HCT116 (cell line): ENCODE measurements at regions not wholly inside any gene's neighbourhood (a gene's known extent, or its start where the extent isn't known, plus 50 kb on each side); places are given as distances from the start of the nearest gene placed in this dataset.

Experiments
- ATAC-seq: fragments of 200-7000 bp; cut with Tn5 transposase; 2 replicates; pipeline ENCODE4 v1.9.1; 2020; ENCODE audit warnings: mild to moderate bottlenecking, moderate library complexity
- BruUV-seq: library from RNA; stranded (reverse); fragments of 400-500 nt; replicated peaks from 2 replicates; lab custom pipeline; 2021; lab: Mats Ljungman, UMichigan
- CTCF ChIA-PET: fragments of 300-600 bp; sonication (Branson Sonifier 250); formaldehyde crosslinking; loops from one replicate; lab custom pipeline; 2021; ENCODE audit warnings: antibody characterized with exemption; lab: Charles Lee
- POLR2A ChIA-PET: fragments of 300-600, 350-600 bp; sonication (Branson Sonifier 250); formaldehyde crosslinking; loops from one replicate; lab custom pipeline; 2021; ENCODE audit warnings: antibody characterized with exemption; lab: Charles Lee
- RAD21 ChIA-PET, 2 experiments: fragments of 300-600 bp; sonication (Branson Sonifier 250); formaldehyde crosslinking; loops; one replicate each; lab custom pipeline; 2023; ENCODE audit warnings: low total read pairs in 2 of 2; ENCODE audit not compliant: uncharacterized antibody in 2 of 2, unreplicated experiment in 2 of 2, low non-redundant PET in 1 of 2; lab: Charles Lee
- DNase-seq: peaks from one replicate; pipeline ENCODE4 v3.0.0-alpha.2; 2010; ENCODE audit warnings: low read depth, low spot score
- H2AFZ ChIP-seq: fragments of 200-600 bp; shearing (Covaris generic), sonication (generic); 2 replicates; pipeline ENCODE4 v1.6.1; 2017; ENCODE audit warnings: low read depth, mixed run types, mixed read lengths, antibody characterized with exemption, low read length; ENCODE audit not compliant: poor library complexity, severe bottlenecking
- H3K27ac ChIP-seq: 2 replicates; pipeline ENCODE4 v1.5.1; 2012; ENCODE audit warnings: low read depth, low read length
- H3K27me3 ChIP-seq: fragments of 200-600 bp; sonication (generic); 2 replicates; pipeline ENCODE4 v1.6.1; 2016; ENCODE audit warnings: mixed run types, low read length, mixed read lengths; ENCODE audit not compliant: insufficient read depth
- H3K36me3 ChIP-seq, 2 experiments: fragments of 200-500 bp in 1 of 2; fragments of 200-600 bp in 1 of 2; sonication (Bioruptor generic) in 1 of 2; sonication (generic) in 1 of 2; 2 replicates each; pipeline versions ENCODE4 v1.5.1 to v1.6.1; 2014 to 2016; ENCODE audit warnings: low read length in 2 of 2, inconsistent platforms in 1 of 2, mixed read lengths in 1 of 2, mixed run types in 1 of 2; ENCODE audit not compliant: insufficient read depth in 2 of 2, control insufficient read depth in 1 of 2
- H3K4me1 ChIP-seq, 2 experiments: fragments of 200-600 bp in 1 of 2; sonication (generic) in 1 of 2; 2 replicates each; pipeline versions ENCODE4 v1.5.1 to v1.6.1; 2012 to 2017; ENCODE audit warnings: low read length in 2 of 2, inconsistent platforms in 1 of 2, mild to moderate bottlenecking in 1 of 2, mixed read lengths in 1 of 2, mixed run types in 1 of 2, moderate library complexity in 1 of 2; ENCODE audit not compliant: insufficient read depth in 2 of 2, control insufficient read depth in 1 of 2
- H3K4me2 ChIP-seq: fragments of 200-600 bp; sonication (generic); 2 replicates; pipeline ENCODE4 v1.6.1; 2017; ENCODE audit warnings: mixed run types, low read length, mixed read lengths
- H3K4me3 ChIP-seq, 2 experiments: fragments of 200-600 bp in 1 of 2; sonication (generic) in 1 of 2; replicated peaks in 1 of 2; 2 replicates each; pipeline ENCODE4 v1.5.1; 2011 to 2016; ENCODE audit warnings: low read length in 2 of 2, control low read depth in 1 of 2, low read depth in 1 of 2, mild to moderate bottlenecking in 1 of 2, mixed read lengths in 1 of 2, mixed run types in 1 of 2
- H3K79me2 ChIP-seq: fragments of 200-600 bp; sonication (generic); 2 replicates; pipeline ENCODE4 v1.6.1; 2017; ENCODE audit warnings: mild to moderate bottlenecking, mixed run types, low read length, moderate library complexity, mixed read lengths; ENCODE audit not compliant: insufficient read depth
- H3K9ac ChIP-seq: fragments of 200-600 bp; sonication (generic); 2 replicates; pipeline ENCODE4 v1.6.1; 2016; ENCODE audit warnings: low read length, mixed read lengths
- H3K9me2 ChIP-seq: fragments of 200-600 bp; sonication (generic), shearing (Covaris generic); 2 replicates; pipeline ENCODE4 v1.6.1; 2017; ENCODE audit warnings: mixed run types, mild to moderate bottlenecking, moderate library complexity; ENCODE audit not compliant: insufficient read depth
- H3K9me3 ChIP-seq, 2 experiments: fragments of 200-500 bp in 1 of 2; fragments of 200-600 bp in 1 of 2; sonication (Bioruptor generic) in 1 of 2; sonication (generic) in 1 of 2; 2 replicates each; pipeline ENCODE4 v1.6.1; 2014 to 2017; ENCODE audit warnings: low read length in 2 of 2, mixed read lengths in 2 of 2, inconsistent platforms in 1 of 2, low read depth in 1 of 2, mild to moderate bottlenecking in 1 of 2, mixed run types in 1 of 2, moderate library complexity in 1 of 2; ENCODE audit not compliant: control insufficient read depth in 1 of 2, insufficient read depth in 1 of 2
- H4K20me1 ChIP-seq: fragments of 200-600 bp; sonication (generic), shearing (Covaris generic); 2 replicates; pipeline ENCODE4 v1.6.1; 2017; ENCODE audit warnings: mixed run types, mild to moderate bottlenecking, moderate library complexity; ENCODE audit not compliant: insufficient read depth
- ATF3 ChIP-seq: IDR thresholded peaks from 2 replicates; pipeline ENCODE4 v1.6.1; 2012
- CEBPB ChIP-seq: IDR thresholded peaks from 2 replicates; pipeline ENCODE4 v1.6.1; 2012; ENCODE audit warnings: low read depth
- EGR1 ChIP-seq: IDR thresholded peaks from 2 replicates; pipeline ENCODE4 v1.6.1; 2012; ENCODE audit warnings: low read depth
- ELF1 ChIP-seq: IDR thresholded peaks from 2 replicates; pipeline ENCODE4 v1.6.1; 2012; ENCODE audit warnings: low read depth, borderline replicate concordance
- EZH2phosphoT487 ChIP-seq: fragments of 200-600 bp; IDR thresholded peaks from 2 replicates; pipeline ENCODE4 v1.6.1; 2018; ENCODE audit warnings: antibody characterized with exemption, borderline replicate concordance
- JUND ChIP-seq: IDR thresholded peaks from 2 replicates; pipeline ENCODE4 v1.6.1; 2012
- POLR2A ChIP-seq: IDR thresholded peaks from 2 replicates; pipeline ENCODE4 v1.7.0; 2011; ENCODE audit warnings: borderline replicate concordance; ENCODE audit not compliant: insufficient read depth, insufficient read length; ENCODE audit errors: extremely low read depth
- POLR2AphosphoS5 ChIP-seq: IDR thresholded peaks from 2 replicates; pipeline ENCODE4 v1.6.1; 2011; ENCODE audit warnings: mild to moderate bottlenecking, low read depth, low read length, moderate library complexity
- SIN3A ChIP-seq: IDR thresholded peaks from 2 replicates; pipeline ENCODE4 v1.6.1; 2012; ENCODE audit warnings: low read depth
- SP1 ChIP-seq: IDR thresholded peaks from 2 replicates; pipeline ENCODE4 v1.6.1; 2012; ENCODE audit warnings: low read depth
- SRF ChIP-seq: IDR thresholded peaks from 2 replicates; pipeline ENCODE4 v1.6.1; 2012; ENCODE audit warnings: low read depth
- TCF7L2 ChIP-seq: IDR thresholded peaks from 2 replicates; pipeline ENCODE4 v1.7.0; 2011; ENCODE audit warnings: borderline replicate concordance, inconsistent platforms; ENCODE audit not compliant: insufficient read depth, insufficient read length; ENCODE audit errors: extremely low read depth
- YY1 ChIP-seq: IDR thresholded peaks from 2 replicates; pipeline ENCODE4 v1.6.1; 2011; ENCODE audit warnings: low read length, low read depth, moderate library complexity, mild to moderate bottlenecking; ENCODE audit not compliant: insufficient replicate concordance; ENCODE audit errors: extremely low read depth
- ZFX ChIP-seq: fragments of 450-650 bp; IDR thresholded peaks from 2 replicates; pipeline ENCODE4 v1.6.1; 2017
- ZNF274 ChIP-seq: fragments of 200-500 bp; sonication (Bioruptor generic); IDR thresholded peaks from 2 replicates; pipeline ENCODE4 v1.6.1; 2014; ENCODE audit warnings: mild to moderate bottlenecking, low read depth, low read length, inconsistent platforms
- intact Hi-C: fragments of 100-400 bp; cut with micrococcal nuclease; formaldehyde crosslinking; loops from 2 replicates; pipeline ENCODE4 v1.10.0; 2022
- TF ChIP-seq, protein P1 (sequence below): IDR thresholded peaks from 2 replicates; pipeline ENCODE4 v1.6.1; 2011; ENCODE audit warnings: mild to moderate bottlenecking, low read length, moderate library complexity; ENCODE audit not compliant: insufficient replicate concordance; ENCODE audit errors: extremely low read depth
- TF ChIP-seq, protein P2 (sequence below): IDR thresholded peaks from 2 replicates; pipeline ENCODE4 v1.6.1; 2012

- ChIA-PET POLR2A (no interaction called here), CTCF (interaction anchor here (0.7 kb wide), 1 partner anchor 23 kb away, joined by 4 read pairs; no protein-coding TSS in a partner anchor), RAD21 (no interaction called here)
- Histone ChIP-seq H3K4me1 (no peaks in the 10 kb centered on the region), H3K9ac (no peak overlapping the region), H4K20me1 (no peaks in the 10 kb centered on the region), H3K79me2 (no peaks in the 10 kb centered on the region), H3K4me3 (no peak overlapping the region), H3K27me3 (no peaks in the 10 kb centered on the region), H3K9me2 (no peaks in the 10 kb centered on the region), H2AFZ (no peak overlapping the region), H3K36me3 (no peaks in the 10 kb centered on the region), H3K4me2 (no peak overlapping the region), H3K27ac (no peak overlapping the region), H3K9me3 (no peaks in the 10 kb centered on the region)
- no TSS peak for BruUV-seq
- DNase-seq (no peak), ATAC-seq (no peak)
- intact Hi-C loops, result loop anchor here (5.0 kb wide), 1 partner anchor 404 kb away; no protein-coding TSS in a partner anchor
- TF ChIP-seq, protein P1, sequence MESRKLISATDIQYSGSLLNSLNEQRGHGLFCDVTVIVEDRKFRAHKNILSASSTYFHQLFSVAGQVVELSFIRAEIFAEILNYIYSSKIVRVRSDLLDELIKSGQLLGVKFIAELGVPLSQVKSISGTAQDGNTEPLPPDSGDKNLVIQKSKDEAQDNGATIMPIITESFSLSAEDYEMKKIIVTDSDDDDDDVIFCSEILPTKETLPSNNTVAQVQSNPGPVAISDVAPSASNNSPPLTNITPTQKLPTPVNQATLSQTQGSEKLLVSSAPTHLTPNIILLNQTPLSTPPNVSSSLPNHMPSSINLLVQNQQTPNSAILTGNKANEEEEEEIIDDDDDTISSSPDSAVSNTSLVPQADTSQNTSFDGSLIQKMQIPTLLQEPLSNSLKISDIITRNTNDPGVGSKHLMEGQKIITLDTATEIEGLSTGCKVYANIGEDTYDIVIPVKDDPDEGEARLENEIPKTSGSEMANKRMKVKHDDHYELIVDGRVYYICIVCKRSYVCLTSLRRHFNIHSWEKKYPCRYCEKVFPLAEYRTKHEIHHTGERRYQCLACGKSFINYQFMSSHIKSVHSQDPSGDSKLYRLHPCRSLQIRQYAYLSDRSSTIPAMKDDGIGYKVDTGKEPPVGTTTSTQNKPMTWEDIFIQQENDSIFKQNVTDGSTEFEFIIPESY, result no peak
- no peak for TF ChIP-seq POLR2A
- TF ChIP-seq EGR1, result no peak
- no peak for TF ChIP-seq YY1
- TF ChIP-seq SRF, result no peak
- no peak for TF ChIP-seq ZFX
Observed at GRCh38 chr15:95923792-95924191, 406.7 kb upstream of the NR2F2 start.

DNA sequence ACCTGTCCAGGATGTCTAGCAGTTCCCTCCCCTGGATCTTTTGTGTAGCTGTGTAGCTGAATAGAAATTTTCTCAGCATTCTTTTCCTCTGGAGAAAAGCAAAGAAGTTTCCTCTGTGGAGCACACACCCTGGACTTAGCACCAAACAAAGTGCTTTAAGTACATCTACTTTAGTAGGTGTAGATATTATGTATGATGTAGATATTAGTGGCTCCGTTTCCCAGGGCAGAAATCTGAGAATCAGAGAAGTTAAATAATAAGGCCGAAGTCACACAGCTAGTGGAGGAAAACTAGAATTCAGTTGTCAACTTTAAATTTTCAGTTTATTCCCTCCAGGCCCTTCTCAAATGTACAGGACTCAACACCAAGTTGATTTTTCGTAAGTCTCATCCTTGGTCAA is 401.7 kb upstream of the NR2F2 start:
- ChIA-PET RAD21 (no interaction called here), POLR2A (no interaction called here), CTCF (no interaction called here)
- Histone ChIP-seq H2AFZ (no peak overlapping the region), H3K9me3 (no peaks in the 10 kb centered on the region), H3K36me3 (no peaks in the 10 kb centered on the region), H4K20me1 (no peaks in the 10 kb centered on the region), H3K4me2 (no peak overlapping the region), H3K4me3 (no peak overlapping the region), H3K27me3 (no peaks in the 10 kb centered on the region), H3K27ac (no peak overlapping the region), H3K9ac (no peak overlapping the region), H3K9me2 (no peaks in the 10 kb centered on the region), H3K79me2 (no peaks in the 10 kb centered on the region), H3K4me1 (peaks cover 0 to 11% of the 10 kb centered on the region in 2 experiments; a peak in 2 of 4 replicates)
- ATAC-seq (no peak), DNase-seq (no peak)
- no TSS peak for BruUV-seq
- intact Hi-C loops, result no loop called here
- no peak for TF ChIP-seq SP1
- TF ChIP-seq YY1, result no peak
- no peak for TF ChIP-seq ELF1
- TF ChIP-seq JUND, result no peak
- no peak for TF ChIP-seq CEBPB
- TF ChIP-seq, protein P2, sequence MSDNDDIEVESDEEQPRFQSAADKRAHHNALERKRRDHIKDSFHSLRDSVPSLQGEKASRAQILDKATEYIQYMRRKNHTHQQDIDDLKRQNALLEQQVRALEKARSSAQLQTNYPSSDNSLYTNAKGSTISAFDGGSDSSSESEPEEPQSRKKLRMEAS, result no peak
- no peak for TF ChIP-seq EZH2phosphoT487
- no peak for TF ChIP-seq POLR2AphosphoS5
- TF ChIP-seq TCF7L2, result no peak
- no peak for TF ChIP-seq SIN3A
- no peak for TF ChIP-seq SRF
- no peak for TF ChIP-seq ATF3
- TF ChIP-seq ZNF274, result no peak
